Left renal pelvis (tissue), 4 donors: ENCODE measurements at regions not wholly inside any gene's neighbourhood (a gene's known extent, or its start where the extent isn't known, plus 50 kb on each side); places are given as distances from the start of the nearest gene placed in this dataset.

Source experiments
- DNase-seq, 4 donors: peaks; one replicate each; pipeline ENCODE4 v3.0.0-alpha.2; 2013; ENCODE audit warnings: low read depth in 4 of 4, low spot score in 3 of 4

GRCh38 chr2:45301307-45302277 is 292.3 kb upstream of the SIX2 start:
- DNase-seq, result no peak

GRCh38 chr2:45300026-45300750 is 290.9 kb upstream of the SIX2 start:
- no peak for DNase-seq

GRCh38 chr2:45299361-45299760 is 290.1 kb upstream of the SIX2 start:
- no peak for DNase-seq

- no peak for DNase-seq
Observed at GRCh38 chr2:45293182-45293581, 283.9 kb upstream of the SIX2 start.

- no peak for DNase-seq
Observed at GRCh38 chr2:45291296-45291701, 282.0 kb upstream of the SIX2 start.

- DNase-seq, result no peak
Observed at GRCh38 chr2:45289997-45290709, 280.9 kb upstream of the SIX2 start.

- no peak for DNase-seq
Observed at GRCh38 chr2:45288532-45289417, 279.5 kb upstream of the SIX2 start.

- DNase-seq, result no peak
Observed at GRCh38 chr2:45287045-45287444, 277.8 kb upstream of the SIX2 start.

- DNase-seq, result no peak
Observed at GRCh38 chr2:45285771-45286390, 276.6 kb upstream of the SIX2 start.

- DNase-seq, result no peak
Observed at GRCh38 chr2:45285311-45285710, 276.1 kb upstream of the SIX2 start.

- no peak for DNase-seq
Observed at GRCh38 chr2:45284621-45284995, 275.4 kb upstream of the SIX2 start.

- no peak for DNase-seq
Observed at GRCh38 chr2:45283764-45284620, 274.7 kb upstream of the SIX2 start.

GRCh38 chr2:45282646-45283045 is 273.4 kb upstream of the SIX2 start:
- DNase-seq, result no peak

GRCh38 chr2:45281311-45281710 is 272.1 kb upstream of the SIX2 start:
- DNase-seq, result no peak

- DNase-seq, result peak in 2 of 4 donors; percentile 33 to 64
Observed at GRCh38 chr2:45280794-45281193, 271.5 kb upstream of the SIX2 start.

GRCh38 chr2:45279356-45279755 is 270.1 kb upstream of the SIX2 start:
- no peak for DNase-seq

- DNase-seq, result no peak
Observed at GRCh38 chr2:45278365-45279078, 269.3 kb upstream of the SIX2 start.

- no peak for DNase-seq
Observed at GRCh38 chr2:45276914-45277313, 267.7 kb upstream of the SIX2 start.
